Esophagus muscularis mucosa (tissue), 4 donors: ENCODE measurements at regions not wholly inside any gene's neighbourhood (a gene's known extent, or its start where the extent isn't known, plus 50 kb on each side); places are given as distances from the start of the nearest gene placed in this dataset.

Source experiments
- DNase-seq: peaks from one replicate; pipeline ENCODE4 v3.0.0-alpha.2; 2017; ENCODE audit errors: extremely low spot score
- H3K27ac ChIP-seq, 4 donors: fragments of 200-600 bp; sonication (generic); replicated peaks in 1 of 4; 1 replicate in 3 of 4; 2 replicates in 1 of 4; pipeline ENCODE4 v1.5.1; 2016 to 2019; ENCODE audit warnings: mild to moderate bottlenecking in 1 of 4
- H3K27me3 ChIP-seq, 4 donors: fragments of 200-600 bp; sonication (generic); one replicate each; pipeline versions ENCODE4 v1.5.1 to v1.6.0; 2016 to 2019
- H3K36me3 ChIP-seq, 4 donors: fragments of 200-600 bp; sonication (generic); one replicate each; pipeline ENCODE4 v1.5.1; 2016 to 2019
- H3K4me1 ChIP-seq, 4 donors: fragments of 200-600 bp; sonication (generic); one replicate each; pipeline ENCODE4 v1.5.1; 2016 to 2019
- H3K4me3 ChIP-seq, 4 donors: fragments of 200-600 bp; sonication (generic); 1 replicate in 2 of 4; 2 replicates in 2 of 4; pipeline ENCODE4 v1.5.1; 2016 to 2019; ENCODE audit warnings: mild to moderate bottlenecking in 4 of 4, moderate library complexity in 1 of 4
- H3K9me3 ChIP-seq, 4 donors: fragments of 200-600 bp; sonication (generic); 1 replicate in 3 of 4; 2 replicates in 1 of 4; pipeline ENCODE4 v1.5.1; 2016 to 2019
- CTCF ChIP-seq, 3 experiments: fragments of 200-600 bp in 2 of 3; fragments of 450-650 bp in 1 of 3; sonication (generic) in 2 of 3; IDR thresholded peaks; one replicate each; pipeline ENCODE4 v1.5.1; 2017 to 2019; ENCODE audit warnings: antibody characterized with exemption in 3 of 3, mild to moderate bottlenecking in 2 of 3, moderate library complexity in 1 of 3
- EP300 ChIP-seq: sonication (generic); formaldehyde crosslinking; IDR thresholded peaks from one replicate; pipeline ENCODE4 v1.6.1; 2017; ENCODE audit warnings: antibody characterized with exemption
- POLR2A ChIP-seq: fragments of 450-650 bp; IDR thresholded peaks from one replicate; pipeline ENCODE4 v1.6.1; 2017; ENCODE audit warnings: antibody characterized with exemption, moderate library complexity, mild to moderate bottlenecking, low read depth
- POLR2AphosphoS5 ChIP-seq, 2 donors: sonication (generic); formaldehyde crosslinking; IDR thresholded peaks; one replicate each; pipeline ENCODE4 v1.6.1; 2017; ENCODE audit warnings: antibody characterized with exemption in 2 of 2
- WGBS: methylation state at CpG from one replicate; pipeline ENCODE4 v1.1.5; 2018; 5-methylcytosine and 5-hydroxymethylcytosine counted together
- intact Hi-C: fragments of 100-400 bp; cut with DNase I; formaldehyde crosslinking; loops from one replicate; pipeline ENCODE4 v1.15.1; 2023

- TF ChIP-seq POLR2AphosphoS5 (IDR thresholded peaks at IDR 0.05) (no peak), CTCF (IDR thresholded peaks at IDR 0.05) (no peak), POLR2A (no peak), EP300 (no peak)
- Histone ChIP-seq H3K36me3 (no peaks in the 10 kb centered on the region), H3K4me1 (no peaks in the 10 kb centered on the region), H3K27ac (no peak overlapping the region), H3K27me3 (peaks cover 0 to 18% (median 0%) of the 10 kb centered on the region in 4 donors), H3K9me3 (no peaks in the 10 kb centered on the region), H3K4me3 (no peak overlapping the region)
- intact Hi-C loops, result no loop called here
- 43% methylated on average over 6 of the region's 6 CpGs for WGBS
- no peak for DNase-seq
Observed at GRCh38 chr7:156100086-156100485, 287.8 kb upstream of the SHH start.

- no peak for DNase-seq
- H3K36me3 ChIP-seq, result no peaks in the 10 kb centered on the region
- TF ChIP-seq POLR2AphosphoS5 (IDR thresholded peaks at IDR 0.05) (no peak), EP300 (no peak), CTCF (IDR thresholded peaks at IDR 0.05) (no peak), POLR2A (no peak)
- intact Hi-C loops, result no loop called here
- H3K4me3 ChIP-seq, result no peak overlapping the region
- H3K4me1 ChIP-seq, result no peaks in the 10 kb centered on the region
- whole genome bisulfite sequencing, result 83% methylated on average over 10 of the region's 10 CpGs
- H3K27me3 ChIP-seq, result peaks cover 0 to 25% (median 2%) of the 10 kb centered on the region in 4 donors
- no peaks in the 10 kb centered on the region for H3K9me3 ChIP-seq
- H3K27ac ChIP-seq, result no peak overlapping the region
Observed at GRCh38 chr7:156099085-156099484, 286.8 kb upstream of the SHH start.

GRCh38 chr7:156096771-156097538 lies 284.7 kb upstream of the SHH start:
- Histone ChIP-seq H3K9me3 (no peaks in the 10 kb centered on the region), H3K4me1 (no peaks in the 10 kb centered on the region), H3K4me3 (no peak overlapping the region), H3K36me3 (no peaks in the 10 kb centered on the region), H3K27me3 (peaks cover 0 to 32% (median 2%) of the 10 kb centered on the region in 4 donors), H3K27ac (no peak overlapping the region)
- TF ChIP-seq CTCF (IDR thresholded peaks at IDR 0.05) (no peak), POLR2AphosphoS5 (IDR thresholded peaks at IDR 0.05) (no peak), EP300 (no peak), POLR2A (no peak)
- DNase-seq, result no peak
- intact Hi-C loops, result no loop called here
- 54% methylated on average over 18 of the region's 20 CpGs for WGBS

- Histone ChIP-seq H3K9me3 (no peaks in the 10 kb centered on the region), H3K27me3 (peaks cover 0 to 32% (median 2%) of the 10 kb centered on the region in 4 donors), H3K36me3 (no peaks in the 10 kb centered on the region), H3K4me3 (no peak overlapping the region), H3K27ac (no peak overlapping the region), H3K4me1 (no peaks in the 10 kb centered on the region)
- WGBS, result 60% methylated on average over 6 of the region's 9 CpGs
- DNase-seq, result no peak
- no peak for TF ChIP-seq POLR2AphosphoS5 (IDR thresholded peaks at IDR 0.05)
- TF ChIP-seq CTCF (IDR thresholded peaks at IDR 0.05), result no peak
- no peak for TF ChIP-seq EP300
- TF ChIP-seq POLR2A, result no peak
- intact Hi-C loops, result no loop called here
Observed at GRCh38 chr7:156095908-156096539, 283.8 kb upstream of the SHH start.
